Motor neuron (in vitro differentiated cells): ENCODE measurements at regions not wholly inside any gene's neighbourhood (a gene's known extent, or its start where the extent isn't known, plus 50 kb on each side); places are given as distances from the start of the nearest gene placed in this dataset.
A peak's percentile ranks its signal among the peaks of the same experiment; 100 is the strongest.

Source experiments
- ATAC-seq, 8 experiments: fragments of 200-7000 bp; cut with Tn5 transposase; replicated peaks in 6 of 8; 2 replicates each; pipeline ENCODE4 v1.8.0; 2021; ENCODE audit warnings: mild to moderate bottlenecking in 8 of 8, moderate library complexity in 8 of 8
- H3K27ac ChIP-seq, 2 donors: fragments of 250-450 bp; sonication (Bioruptor Pico); 2 replicates each; pipeline ENCODE4 v1.9.0; 2021; ENCODE audit warnings: antibody characterized with exemption in 2 of 2, mild to moderate bottlenecking in 2 of 2, moderate library complexity in 1 of 2
- H3K4me1 ChIP-seq, 2 donors: fragments of 250-450 bp; sonication (Bioruptor Pico); replicated peaks in 1 of 2; 2 replicates each; pipeline ENCODE4 v1.6.1; 2021; ENCODE audit warnings: antibody characterized with exemption in 2 of 2, mild to moderate bottlenecking in 2 of 2, moderate library complexity in 1 of 2
- H3K4me3 ChIP-seq, 5 donors: fragments of 250-450 bp; sonication (Bioruptor Pico); 2 replicates each; pipeline ENCODE4 v1.9.0; 2021; ENCODE audit warnings: antibody characterized with exemption in 5 of 5, mild to moderate bottlenecking in 5 of 5, moderate library complexity in 4 of 5
- WGBS, 10 experiments: fragments of 450-650 bp; shearing (Covaris generic); methylation state at CpG; one replicate each; pipeline ENCODE4 v1.0.0; 2022; 5-methylcytosine and 5-hydroxymethylcytosine counted together
- in situ Hi-C, 9 experiments: fragments of 400-800 bp; cut with MboI; loops; one replicate each; pipeline ENCODE4 v1.15.0; 2021; ENCODE audit warnings: low sequenced_read_pairs in 9 of 9, low pct_unique_long_range_greater_than_20kb in 2 of 9; ENCODE audit not compliant: unreplicated experiment in 9 of 9

DNA sequence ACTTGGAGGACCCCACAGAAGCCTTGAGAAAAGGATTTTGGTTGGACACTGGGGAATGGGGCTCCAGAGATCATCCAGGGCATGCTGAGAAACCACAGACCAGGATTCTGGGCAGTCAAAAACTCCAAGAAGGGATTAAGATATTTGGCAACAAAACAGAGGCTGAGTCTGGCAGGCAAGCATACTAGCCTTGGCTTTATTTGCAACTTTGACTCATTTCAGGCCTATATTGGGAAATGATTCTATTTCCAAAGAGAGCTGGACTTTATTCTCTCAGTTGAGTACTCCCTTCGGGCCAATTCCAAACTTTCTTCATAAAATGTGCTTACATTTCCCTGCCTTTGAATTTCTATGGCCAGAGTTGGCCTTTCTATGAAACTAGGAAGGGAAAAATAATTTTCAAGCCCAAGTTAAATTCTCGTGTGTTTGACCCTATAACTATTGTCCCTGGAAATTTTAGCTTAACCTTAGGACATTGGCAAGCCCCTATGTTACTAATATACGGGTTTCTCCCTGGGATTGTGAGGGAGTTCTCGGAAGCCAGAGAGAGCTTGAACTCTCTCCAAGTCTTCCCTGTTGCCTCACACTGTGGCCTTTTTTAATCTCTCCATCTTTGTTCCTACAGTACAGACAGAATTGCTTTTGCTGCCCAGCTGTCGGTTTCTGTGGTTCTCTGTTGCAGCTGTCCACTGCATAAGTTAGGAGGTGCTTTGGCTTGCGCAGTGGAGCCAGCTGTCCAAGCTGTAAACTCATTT lies 112.6 kb upstream of the FAM9A start:
- H3K27ac ChIP-seq = no peak overlapping the region
- no peak overlapping the region for H3K4me3 ChIP-seq
- in situ Hi-C loops = no loop called here
- H3K4me1 ChIP-seq = no peaks in the 10 kb centered on the region
- 0 to 92% (median 54%) methylated on average over 1 to 3 of the region's 6 CpGs; no CpG with 5 or more reads in 5 of the 10 experiments for WGBS, 10 experiments
- peak in 3 of 8 experiments; percentile 53 to 95 (median 90) for ATAC-seq

DNA sequence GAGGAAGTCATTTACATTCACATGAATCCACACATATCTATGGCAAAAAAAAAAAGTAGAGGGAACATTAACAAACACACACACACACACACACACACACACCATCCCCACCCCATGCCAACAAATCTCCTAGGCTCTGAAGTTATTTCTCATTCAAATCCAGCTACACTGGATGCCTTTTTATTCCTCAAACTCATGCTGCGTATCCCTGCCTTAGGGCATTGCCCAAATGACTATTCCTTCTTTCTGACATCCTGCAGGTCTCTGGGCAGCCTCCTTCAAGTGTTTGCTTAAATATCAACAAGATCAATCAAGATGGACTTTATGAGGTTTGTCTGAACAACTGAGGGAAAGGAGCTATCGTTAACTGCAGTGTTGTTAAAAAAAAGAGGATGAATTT lies 106.5 kb upstream of the FAM9A start:
- 38 to 80% (median 48%) methylated on average over 1 to 2 of the region's 2 CpGs; no CpG with 5 or more reads in 3 of the 10 experiments for WGBS, 10 experiments
- Histone ChIP-seq H3K4me1 (no peaks in the 10 kb centered on the region), H3K27ac (no peak overlapping the region), H3K4me3 (no peak overlapping the region)
- in situ Hi-C loops = no loop called here
- no peak for ATAC-seq

DNA sequence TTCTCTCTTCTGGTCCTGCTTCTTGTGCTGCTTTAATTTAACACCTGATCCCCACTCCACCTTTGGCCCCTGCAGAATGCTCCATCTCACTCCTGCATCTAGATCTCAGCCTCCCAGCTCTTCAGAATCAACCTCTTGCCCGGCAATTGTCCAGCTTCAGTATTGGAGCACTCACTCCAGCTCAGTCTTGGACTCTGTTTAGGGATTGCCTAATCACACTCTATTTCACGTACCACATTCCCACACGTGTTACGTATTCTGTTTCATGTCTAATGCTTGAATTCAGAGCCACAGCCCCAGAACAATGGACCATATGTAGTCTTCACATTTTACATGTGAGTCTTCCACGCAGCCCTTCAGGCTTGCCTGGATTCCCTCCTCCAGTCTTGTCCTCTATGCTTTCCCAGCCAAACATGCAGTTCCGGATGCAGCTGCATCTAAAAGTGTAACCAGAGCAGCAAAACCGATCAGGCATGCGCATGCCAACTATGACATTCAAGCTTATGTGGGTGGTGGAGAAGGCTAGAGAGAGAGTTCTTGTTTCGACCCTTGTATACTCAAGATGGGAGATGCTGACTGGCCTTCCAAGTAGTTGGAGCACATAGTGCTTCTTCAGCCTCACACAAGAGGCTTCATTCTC lies 105.2 kb upstream of the FAM9A start:
- WGBS, 10 experiments = 4 to 95% (median 40%) methylated on average over 2 to 6 of the region's 9 CpGs; no CpG with 5 or more reads in 3 of the 10 experiments
- in situ Hi-C loops = no loop called here
- H3K4me3 ChIP-seq = no peak overlapping the region

DNA sequence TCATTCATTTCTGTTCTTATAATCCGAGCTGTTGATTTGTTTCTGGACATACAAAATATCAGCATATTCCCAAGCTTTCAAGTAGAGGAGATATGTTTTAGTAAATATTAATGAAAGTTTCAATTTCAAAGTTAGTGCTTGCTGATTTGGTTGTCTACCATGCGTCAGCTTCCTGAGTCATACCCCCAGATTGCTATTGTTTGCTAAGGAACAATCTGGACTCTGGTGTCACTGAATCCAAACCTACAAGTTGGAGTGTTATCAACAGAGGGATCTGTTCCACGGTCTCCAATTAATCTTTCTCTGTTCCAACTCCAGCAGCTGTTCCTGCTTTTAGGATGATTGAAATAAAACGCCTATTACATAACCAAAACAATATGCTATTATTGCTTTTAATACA lies 96.1 kb upstream of the FAM9A start:
- ATAC-seq = no peak
- in situ Hi-C loops = no loop called here
- no peak overlapping the region for H3K4me3 ChIP-seq

More for the DNA sequence above, 105.2 kb upstream of the FAM9A start:
- ATAC-seq = peak in 3 of 8 experiments; percentile 19 to 68 (median 62)
- H3K27ac ChIP-seq = no peak overlapping the region
- no peaks in the 10 kb centered on the region for H3K4me1 ChIP-seq

DNA sequence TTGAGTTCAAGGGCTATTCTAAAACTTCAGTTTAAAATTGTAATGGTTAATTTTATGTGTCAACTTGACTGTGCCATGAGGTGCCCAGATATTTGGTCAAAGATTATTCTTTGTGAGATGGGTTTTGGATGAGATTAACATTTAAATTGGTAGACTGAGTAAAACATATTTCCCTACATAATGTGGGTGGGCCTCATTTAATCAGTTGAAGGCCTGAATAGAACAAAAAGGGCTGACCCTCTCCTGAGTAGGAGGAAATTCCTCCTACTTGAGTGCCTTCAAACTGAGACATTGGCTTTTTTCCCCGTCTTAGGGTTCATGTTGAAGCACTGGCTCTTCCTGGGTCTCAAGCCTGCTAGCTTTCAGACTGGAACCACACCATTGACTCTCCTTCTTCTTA lies 89.6 kb upstream of the FAM9A start:
- Histone ChIP-seq H3K4me1 (peaks cover 0 to 6% of the 10 kb centered on the region in 2 donors), H3K27ac (no peak overlapping the region), H3K4me3 (no peak overlapping the region)
- WGBS, 10 experiments = 25 to 100% methylated on average over 1 of the region's 1 CpG; no CpG with 5 or more reads in 8 of the 10 experiments
- in situ Hi-C loops = no loop called here
- no peak for ATAC-seq

More for the DNA sequence above, 96.1 kb upstream of the FAM9A start:
- Histone ChIP-seq H3K27ac (no peak overlapping the region), H3K4me1 (no peaks in the 10 kb centered on the region)
- 17 to 90% (median 43%) methylated on average over 1 to 4 of the region's 4 CpGs; no CpG with 5 or more reads in 4 of the 10 experiments for WGBS, 10 experiments

DNA sequence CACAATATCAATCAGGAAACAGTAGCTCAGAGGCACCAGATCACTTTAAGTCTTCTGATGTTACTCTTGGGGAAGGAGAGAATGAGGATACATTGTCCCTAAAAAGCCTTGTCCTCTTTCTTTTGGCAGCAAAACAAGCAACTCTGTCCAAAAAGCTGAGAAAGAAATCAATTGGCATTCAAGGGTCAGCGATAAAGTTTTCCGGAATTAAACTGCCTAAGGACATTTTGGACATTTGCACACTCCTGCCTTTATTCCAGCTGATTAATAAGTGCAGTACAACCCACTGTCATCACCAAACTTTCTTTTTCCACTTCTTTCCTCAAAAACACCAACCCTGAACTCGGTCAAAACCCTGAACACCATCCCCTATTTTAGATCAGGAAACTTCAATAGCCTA lies 85.8 kb upstream of the FAM9A start:
- ATAC-seq = no peak
- Histone ChIP-seq H3K4me1 (peaks cover 0 to 6% of the 10 kb centered on the region in 2 donors), H3K27ac (no peak overlapping the region), H3K4me3 (no peak overlapping the region)
- in situ Hi-C loops = no loop called here
- WGBS, 10 experiments = 30 to 90% methylated on average over 2 to 3 of the region's 3 CpGs; no CpG with 5 or more reads in 8 of the 10 experiments

DNA sequence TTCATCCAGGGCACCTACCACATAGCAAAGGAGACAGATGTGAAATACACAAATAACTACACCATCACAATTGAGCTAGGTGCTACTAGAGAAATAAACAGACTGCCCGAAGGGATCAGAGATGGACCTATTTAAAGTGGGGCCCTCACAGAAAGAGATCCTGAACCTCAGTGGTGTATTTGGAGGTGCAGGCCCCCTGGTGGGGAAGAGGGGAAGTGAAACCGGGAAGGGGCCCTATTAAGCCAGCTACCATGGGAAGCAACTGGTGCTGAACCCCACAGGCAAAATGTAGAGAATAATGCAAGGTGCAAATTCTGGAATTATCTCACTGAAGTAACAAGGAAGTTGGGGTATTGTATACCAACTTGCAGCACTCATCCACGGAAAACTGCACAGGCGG lies 78.6 kb upstream of the FAM9A start:
- 96 to 100% methylated on average over 1 to 3 of the region's 4 CpGs; no CpG with 5 or more reads in 8 of the 10 experiments for WGBS, 10 experiments
- no peak for ATAC-seq
- Histone ChIP-seq H3K4me1 (no peaks in the 10 kb centered on the region), H3K4me3 (no peak overlapping the region), H3K27ac (no peak overlapping the region)
- in situ Hi-C loops = no loop called here

DNA sequence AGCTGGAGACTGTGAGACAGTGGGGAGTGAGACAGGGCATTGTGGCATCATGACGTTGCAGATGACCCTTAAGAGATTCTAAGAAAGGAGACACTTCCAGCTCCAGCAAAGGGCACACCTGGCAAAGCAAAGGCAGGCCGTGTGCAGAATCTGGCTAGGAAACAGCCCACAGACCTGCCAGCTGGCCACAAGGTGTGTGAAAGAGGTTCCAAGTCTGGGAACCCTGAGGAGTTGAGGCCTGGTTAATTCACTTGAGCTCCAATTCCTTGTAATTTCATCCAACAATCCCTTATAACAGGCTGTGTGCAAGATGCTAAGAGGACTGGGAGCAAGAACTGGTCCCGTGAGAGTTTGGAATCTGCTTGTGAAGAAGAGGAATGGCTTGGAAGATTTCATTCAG lies 72.8 kb upstream of the FAM9A start:
- no peaks in the 10 kb centered on the region for H3K4me1 ChIP-seq
- H3K4me3 ChIP-seq = no peak overlapping the region
- 89% methylated on average over 2 of the region's 3 CpGs; no CpG with 5 or more reads in 9 of the 10 experiments for WGBS, 10 experiments
- no peak for ATAC-seq
- no peak overlapping the region for H3K27ac ChIP-seq
- in situ Hi-C loops = no loop called here

DNA sequence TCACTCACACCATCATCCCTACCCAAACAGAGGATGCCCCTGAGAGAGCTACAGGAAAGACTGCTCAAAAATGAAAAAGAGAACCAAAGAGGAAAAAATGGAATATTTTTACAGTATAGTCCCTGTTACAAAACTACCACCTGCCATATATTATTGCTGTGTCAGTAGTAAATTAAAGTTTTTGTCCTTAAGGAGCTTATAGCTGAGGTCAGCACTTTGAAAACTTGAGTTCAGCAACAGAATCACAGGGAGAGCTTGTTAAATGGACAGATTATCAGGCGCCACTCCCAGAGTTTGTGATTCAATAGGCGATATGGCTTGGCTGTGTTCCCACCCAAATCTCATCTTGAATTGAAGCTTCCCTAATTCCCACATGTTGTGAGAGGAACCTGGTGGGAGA lies 71.9 kb upstream of the FAM9A start:
- no peak for ATAC-seq
- 30 to 100% methylated on average over 1 to 2 of the region's 2 CpGs; no CpG with 5 or more reads in 8 of the 10 experiments for WGBS, 10 experiments
- Histone ChIP-seq H3K4me1 (no peaks in the 10 kb centered on the region), H3K4me3 (no peak overlapping the region), H3K27ac (no peak overlapping the region)
- in situ Hi-C loops = no loop called here

DNA sequence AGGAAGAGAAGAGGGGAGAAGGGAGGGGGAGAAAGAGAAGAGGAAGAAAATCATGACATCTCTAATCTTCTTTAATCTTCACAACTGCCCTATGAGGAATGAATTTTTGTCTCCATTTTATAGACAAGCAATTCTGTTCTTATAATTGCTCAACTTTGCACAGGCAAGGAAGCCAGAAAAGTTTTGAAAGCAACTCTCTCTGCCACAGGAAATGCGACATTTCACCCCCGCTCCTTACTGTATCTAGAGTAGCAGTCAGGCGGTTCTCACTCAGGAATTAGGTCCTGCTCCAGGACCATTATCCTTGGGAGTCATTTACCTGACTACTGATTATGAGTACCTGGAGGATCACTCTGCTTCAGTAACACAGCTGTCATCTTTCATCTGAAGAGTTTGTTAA lies 69.2 kb upstream of the FAM9A start:
- 60 to 95% (median 88%) methylated on average over 2 to 3 of the region's 3 CpGs; no CpG with 5 or more reads in 7 of the 10 experiments for WGBS, 10 experiments
- H3K27ac ChIP-seq = no peak overlapping the region
- ATAC-seq = no peak
- in situ Hi-C loops = no loop called here
- peaks cover 0 to 2% of the 10 kb centered on the region in 2 donors for H3K4me1 ChIP-seq
- H3K4me3 ChIP-seq = no peak overlapping the region

DNA sequence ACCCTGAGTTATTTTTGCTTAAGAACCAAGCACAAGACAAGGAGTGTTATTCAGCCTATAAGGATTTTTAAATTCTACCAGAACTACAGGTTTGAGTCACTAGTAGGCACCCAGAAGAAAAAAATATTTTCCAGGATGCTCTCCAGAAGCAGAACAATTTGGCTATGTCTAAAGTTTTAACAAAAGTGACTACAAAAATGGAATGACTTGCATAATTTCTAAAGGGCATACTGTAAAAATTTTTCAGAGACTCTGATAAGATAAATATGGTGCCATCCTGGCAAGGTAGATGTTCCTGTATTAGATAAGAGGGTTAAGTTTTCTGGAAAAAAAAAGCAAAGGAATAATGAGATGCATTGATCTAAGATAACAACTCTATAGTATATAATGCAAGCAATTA lies 68.6 kb upstream of the FAM9A start:
- in situ Hi-C loops = no loop called here
- ATAC-seq = no peak
- H3K27ac ChIP-seq = no peak overlapping the region
- H3K4me3 ChIP-seq = no peak overlapping the region
- peaks cover 0 to 2% of the 10 kb centered on the region in 2 donors for H3K4me1 ChIP-seq

DNA sequence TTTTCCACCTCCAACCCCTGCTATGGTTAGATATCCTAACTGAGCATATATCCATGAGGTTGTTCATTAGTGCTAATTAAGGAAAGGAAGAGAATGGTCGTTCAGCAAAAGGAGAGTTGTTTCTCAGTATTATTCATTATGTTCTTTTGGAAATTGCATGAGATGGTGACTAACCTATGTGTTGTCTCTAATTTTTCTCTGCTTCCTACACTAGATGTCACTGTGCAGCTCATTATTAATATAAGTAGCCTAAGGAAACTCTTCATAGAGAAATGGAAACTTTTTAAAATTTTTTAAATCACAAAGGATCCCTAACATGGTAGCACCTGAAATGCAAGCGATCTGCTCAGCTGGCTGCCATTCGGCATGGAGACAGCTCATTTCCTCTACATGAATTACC lies 67.7 kb upstream of the FAM9A start:
- peak in 3 of 8 experiments; percentile 41 to 72 (median 48) for ATAC-seq
- Histone ChIP-seq H3K4me3 (no peak overlapping the region), H3K27ac (no peak overlapping the region), H3K4me1 (peaks cover 2 to 4% of the 10 kb centered on the region in 2 donors)
- 0 to 60% (median 15%) methylated on average over 1 to 3 of the region's 3 CpGs; no CpG with 5 or more reads in 6 of the 10 experiments for WGBS, 10 experiments
- in situ Hi-C loops = no loop called here

DNA sequence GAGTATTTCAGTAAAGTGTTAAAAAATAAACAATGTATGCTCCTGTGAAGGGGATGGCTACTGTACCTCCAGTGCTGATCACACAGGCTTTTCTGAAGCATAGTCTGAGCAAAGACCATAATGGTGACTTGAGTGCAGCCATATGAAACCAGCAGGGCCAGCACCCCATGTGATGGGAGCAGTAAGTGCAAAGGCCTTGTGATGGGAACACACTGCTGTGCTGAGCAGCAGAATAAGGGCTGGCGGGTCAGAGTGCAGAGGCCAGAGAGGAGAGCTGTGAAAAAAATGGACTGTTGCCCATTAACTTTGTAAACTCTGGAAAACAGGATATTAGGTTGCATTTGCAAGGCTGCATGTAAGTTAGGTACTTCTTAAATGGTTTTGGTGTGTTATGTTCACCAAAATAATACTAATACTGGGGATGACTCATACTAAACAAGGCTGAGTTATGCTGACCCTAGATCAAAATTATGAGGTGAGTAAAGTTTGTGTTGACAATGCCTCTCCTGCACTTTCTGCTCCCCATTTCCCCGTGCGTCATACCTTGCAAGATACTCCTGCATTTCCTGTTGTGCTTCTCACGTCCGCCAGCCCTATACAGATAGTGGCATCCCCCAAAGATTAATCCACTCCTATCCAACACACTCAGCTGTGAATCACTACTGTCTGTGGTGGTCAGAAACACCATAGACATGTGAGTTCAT lies 67.0 kb upstream of the FAM9A start:
- H3K4me3 ChIP-seq = no peak overlapping the region
- H3K4me1 ChIP-seq = peaks cover 2 to 4% of the 10 kb centered on the region in 2 donors
- WGBS, 10 experiments = 12 to 100% (median 94%) methylated on average over 1 to 4 of the region's 5 CpGs; no CpG with 5 or more reads in 7 of the 10 experiments
- ATAC-seq = peak in 1 of 8 experiments; percentile 56
- in situ Hi-C loops = no loop called here
- H3K27ac ChIP-seq = no peak overlapping the region
